ENCODE measurements at regions not wholly inside any gene's neighbourhood (a gene's known extent, or its start where the extent isn't known, plus 50 kb on each side); places are given as distances from the start of the nearest gene placed in this dataset.

DNA sequence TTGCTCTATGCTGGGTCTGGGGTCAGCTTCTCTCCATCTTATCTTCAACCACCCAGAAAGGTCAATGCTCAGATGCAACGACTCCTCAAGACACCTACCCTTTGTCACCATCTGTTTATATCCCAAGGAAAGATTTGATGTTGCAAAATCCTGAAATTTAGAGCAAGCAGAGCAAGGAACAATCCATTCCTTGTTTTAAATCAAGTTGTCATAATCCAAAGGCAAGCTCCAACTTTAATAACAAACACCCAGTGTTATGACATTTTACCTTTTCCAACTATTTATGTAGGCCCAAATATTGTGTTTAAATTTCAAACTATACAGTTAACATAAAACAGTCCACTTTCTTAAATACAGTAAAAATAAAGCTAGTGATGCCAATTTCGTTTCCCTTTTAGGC, 116.5 kb upstream of the LRIG1 start:
- H3K4me3 ChIP-seq (ENCODE audit: low read depth, low read length), result no peak overlapping the region
- no peak overlapping the region for H4K12ac ChIP-seq (ENCODE audit: low read depth, low read length)
- no peaks in the 10 kb centered on the region for H3K9me3 ChIP-seq (ENCODE audit: insufficient read depth, low read depth, low read length)
- no peak overlapping the region for H2AK5ac ChIP-seq (ENCODE audit: low read length)
- H3K18ac ChIP-seq (ENCODE audit: low read length), result no peak overlapping the region
- H2BK5ac ChIP-seq (ENCODE audit: low read depth, low read length, poor library complexity), result no peak overlapping the region
- H3K79me2 ChIP-seq (ENCODE audit: control insufficient read depth, insufficient read depth, low read length, poor library complexity), result no peaks in the 10 kb centered on the region
- H2BK12ac ChIP-seq (ENCODE audit: low read length), result no peak overlapping the region
- no peak overlapping the region for H3K14ac ChIP-seq (ENCODE audit: low read length)
- no peak overlapping the region for H2AFZ ChIP-seq (ENCODE audit: insufficient read depth, low read length, poor library complexity)
- no peak overlapping the region for H4K8ac ChIP-seq (ENCODE audit: low read depth, low read length)
- H4K91ac ChIP-seq (ENCODE audit: low read depth, low read length), result no peak overlapping the region
- no peak overlapping the region for H2BK120ac ChIP-seq (ENCODE audit: insufficient read depth, low read length, poor library complexity)
- no peaks in the 10 kb centered on the region for H3K4me1 ChIP-seq (ENCODE audit: control insufficient read depth in 1 of 2, insufficient read depth in 2 of 2, low read length in 2 of 2)
- no peak overlapping the region for H3K9ac ChIP-seq (ENCODE audit: low read length)
- WGBS (ENCODE audit: extremely low coverage, insufficient coverage, insufficient read length), result no CpG with 5 or more reads among the region's 2 CpGs
- H3K4ac ChIP-seq (ENCODE audit: low read depth, low read length), result no peak overlapping the region
- H3K27me3 ChIP-seq (ENCODE audit: insufficient read depth, low read length), result no peaks in the 10 kb centered on the region
- no peak overlapping the region for H3K4me2 ChIP-seq (ENCODE audit: low read length)
- no peaks in the 10 kb centered on the region for H3K36me3 ChIP-seq (ENCODE audit: control insufficient read depth in 1 of 2, insufficient read depth in 2 of 2, low read length in 2 of 2)
- no peaks in the 10 kb centered on the region for H3K79me1 ChIP-seq (ENCODE audit: low read length)
- H3K23ac ChIP-seq (ENCODE audit: low read length), result no peak overlapping the region
- no peak overlapping the region for H3K27ac ChIP-seq (ENCODE audit: low read depth, low read length)
- no peak for DNase-seq

GRCh38 chr3:66618066-66618465, 117.2 kb upstream of the LRIG1 start:
- Histone ChIP-seq H4K91ac (ENCODE audit: low read depth, low read length) (no peak overlapping the region), H2AK5ac (ENCODE audit: low read length) (no peak overlapping the region), H2BK12ac (ENCODE audit: low read length) (no peak overlapping the region), H3K9ac (ENCODE audit: low read length) (no peak overlapping the region), H4K12ac (ENCODE audit: low read depth, low read length) (no peak overlapping the region), H3K4me3 (ENCODE audit: low read depth, low read length) (no peak overlapping the region), H2BK5ac (ENCODE audit: low read depth, low read length, poor library complexity) (no peak overlapping the region), H3K79me2 (ENCODE audit: control insufficient read depth, insufficient read depth, low read length, poor library complexity) (no peaks in the 10 kb centered on the region), H2AFZ (ENCODE audit: insufficient read depth, low read length, poor library complexity) (no peak overlapping the region), H3K4ac (ENCODE audit: low read depth, low read length) (no peak overlapping the region), H3K36me3 (ENCODE audit: control insufficient read depth in 1 of 2, insufficient read depth in 2 of 2, low read length in 2 of 2) (no peaks in the 10 kb centered on the region), H3K9me3 (ENCODE audit: insufficient read depth, low read depth, low read length) (no peaks in the 10 kb centered on the region), H3K23ac (ENCODE audit: low read length) (no peak overlapping the region), H3K14ac (ENCODE audit: low read length) (no peak overlapping the region), H3K27ac (ENCODE audit: low read depth, low read length) (no peak overlapping the region), H4K8ac (ENCODE audit: low read depth, low read length) (no peak overlapping the region), H3K18ac (ENCODE audit: low read length) (no peak overlapping the region), H3K4me2 (ENCODE audit: low read length) (no peak overlapping the region), H2BK120ac (ENCODE audit: insufficient read depth, low read length, poor library complexity) (no peak overlapping the region), H3K4me1 (ENCODE audit: control insufficient read depth in 1 of 2, insufficient read depth in 2 of 2, low read length in 2 of 2) (no peaks in the 10 kb centered on the region), H3K27me3 (ENCODE audit: insufficient read depth, low read length) (no peaks in the 10 kb centered on the region), H3K79me1 (ENCODE audit: low read length) (no peaks in the 10 kb centered on the region)
- no CpG with 5 or more reads among the region's 4 CpGs for WGBS (ENCODE audit: extremely low coverage, insufficient coverage, insufficient read length)
- no peak for DNase-seq

GRCh38 chr3:66620296-66620695, 119.5 kb upstream of the LRIG1 start:
- Histone ChIP-seq H3K79me2 (ENCODE audit: control insufficient read depth, insufficient read depth, low read length, poor library complexity) (no peaks in the 10 kb centered on the region), H2BK5ac (ENCODE audit: low read depth, low read length, poor library complexity) (no peak overlapping the region), H2BK12ac (ENCODE audit: low read length) (no peak overlapping the region), H3K27me3 (ENCODE audit: insufficient read depth, low read length) (no peaks in the 10 kb centered on the region), H3K14ac (ENCODE audit: low read length) (no peak overlapping the region), H3K27ac (ENCODE audit: low read depth, low read length) (no peak overlapping the region), H3K4me2 (ENCODE audit: low read length) (no peak overlapping the region), H4K12ac (ENCODE audit: low read depth, low read length) (no peak overlapping the region), H2AFZ (ENCODE audit: insufficient read depth, low read length, poor library complexity) (no peak overlapping the region), H3K4me1 (ENCODE audit: control insufficient read depth in 1 of 2, insufficient read depth in 2 of 2, low read length in 2 of 2) (no peaks in the 10 kb centered on the region), H3K18ac (ENCODE audit: low read length) (no peak overlapping the region), H2BK120ac (ENCODE audit: insufficient read depth, low read length, poor library complexity) (no peak overlapping the region), H3K4me3 (ENCODE audit: low read depth, low read length) (no peak overlapping the region), H4K91ac (ENCODE audit: low read depth, low read length) (no peak overlapping the region), H3K9me3 (ENCODE audit: insufficient read depth, low read depth, low read length) (no peaks in the 10 kb centered on the region), H3K79me1 (ENCODE audit: low read length) (no peaks in the 10 kb centered on the region), H4K8ac (ENCODE audit: low read depth, low read length) (no peak overlapping the region), H3K4ac (ENCODE audit: low read depth, low read length) (no peak overlapping the region), H3K36me3 (ENCODE audit: control insufficient read depth in 1 of 2, insufficient read depth in 2 of 2, low read length in 2 of 2) (no peaks in the 10 kb centered on the region), H3K9ac (ENCODE audit: low read length) (no peak overlapping the region), H3K23ac (ENCODE audit: low read length) (no peak overlapping the region), H2AK5ac (ENCODE audit: low read length) (no peak overlapping the region)
- WGBS (ENCODE audit: extremely low coverage, insufficient coverage, insufficient read length), result no CpG with 5 or more reads among the region's 9 CpGs
- DNase-seq, result no peak

- Histone ChIP-seq H3K9ac (ENCODE audit: low read length) (no peak overlapping the region), H2AK5ac (ENCODE audit: low read length) (no peak overlapping the region), H3K27me3 (ENCODE audit: insufficient read depth, low read length) (no peaks in the 10 kb centered on the region), H3K18ac (ENCODE audit: low read length) (no peak overlapping the region), H4K91ac (ENCODE audit: low read depth, low read length) (no peak overlapping the region), H4K8ac (ENCODE audit: low read depth, low read length) (no peak overlapping the region), H3K14ac (ENCODE audit: low read length) (no peak overlapping the region), H3K4me1 (ENCODE audit: control insufficient read depth in 1 of 2, insufficient read depth in 2 of 2, low read length in 2 of 2) (no peaks in the 10 kb centered on the region), H2BK120ac (ENCODE audit: insufficient read depth, low read length, poor library complexity) (no peak overlapping the region), H4K12ac (ENCODE audit: low read depth, low read length) (no peak overlapping the region), H3K79me2 (ENCODE audit: control insufficient read depth, insufficient read depth, low read length, poor library complexity) (no peaks in the 10 kb centered on the region), H2AFZ (ENCODE audit: insufficient read depth, low read length, poor library complexity) (no peak overlapping the region), H3K4me3 (ENCODE audit: low read depth, low read length) (no peak overlapping the region), H3K9me3 (ENCODE audit: insufficient read depth, low read depth, low read length) (no peaks in the 10 kb centered on the region), H3K4me2 (ENCODE audit: low read length) (no peak overlapping the region), H3K36me3 (ENCODE audit: control insufficient read depth in 1 of 2, insufficient read depth in 2 of 2, low read length in 2 of 2) (no peaks in the 10 kb centered on the region), H3K79me1 (ENCODE audit: low read length) (no peaks in the 10 kb centered on the region), H3K23ac (ENCODE audit: low read length) (no peak overlapping the region), H3K27ac (ENCODE audit: low read depth, low read length) (no peak overlapping the region), H2BK12ac (ENCODE audit: low read length) (no peak overlapping the region), H2BK5ac (ENCODE audit: low read depth, low read length, poor library complexity) (no peak overlapping the region), H3K4ac (ENCODE audit: low read depth, low read length) (no peak overlapping the region)
- no peak for DNase-seq
- WGBS (ENCODE audit: extremely low coverage, insufficient coverage, insufficient read length), result no CpG with 5 or more reads among the region's 2 CpGs
Observed at GRCh38 chr3:66622756-66623457, 122.1 kb upstream of the LRIG1 start.
